ENCODE measurements at regions not wholly inside any gene's neighbourhood (a gene's known extent, or its start where the extent isn't known, plus 50 kb on each side); places are given as distances from the start of the nearest gene placed in this dataset.

DNA sequence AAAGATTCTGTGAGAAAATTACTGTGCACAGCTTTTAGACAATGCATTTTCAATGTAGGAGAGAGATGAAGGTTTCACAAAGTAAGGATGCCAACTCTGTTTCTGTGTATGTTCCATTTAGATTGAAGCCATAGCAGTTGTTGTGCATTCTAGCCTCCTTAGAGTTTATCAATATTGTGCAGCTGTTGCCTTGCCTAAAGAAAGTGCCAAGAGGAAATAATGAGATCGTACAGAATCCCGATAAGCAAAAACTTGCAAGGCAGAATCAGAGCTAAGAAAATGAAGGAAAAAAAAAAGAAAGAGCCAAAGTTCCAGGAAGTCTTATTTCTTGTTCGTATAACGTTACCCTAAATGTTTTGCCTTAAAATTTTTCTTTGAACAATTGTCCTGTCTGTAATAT is 965.0 kb downstream of the DCDC2C start:
- TF ChIP-seq POLR2A (IDR thresholded peaks at IDR 0.05; ENCODE audit: low read length) (no peak), GATA1 (IDR thresholded peaks at IDR 0.05; ENCODE audit: low read depth, low read length) (no peak)
